GM12892 (cell line): ENCODE measurements at regions not wholly inside any gene's neighbourhood (a gene's known extent, or its start where the extent isn't known, plus 50 kb on each side); places are given as distances from the start of the nearest gene placed in this dataset.

Source experiments
- POLR2A ChIP-seq: IDR thresholded peaks from 2 replicates; pipeline ENCODE4 v1.6.1; 2011; ENCODE audit warnings: low read depth, low read length, control low read depth
- TAF1 ChIP-seq: IDR thresholded peaks from 2 replicates; pipeline ENCODE4 v1.6.1; 2011; ENCODE audit warnings: low read depth, mild to moderate bottlenecking, control low read depth, low read length, borderline replicate concordance

GRCh38 chr3:118810499-118811035 is 224.1 kb downstream of the IGSF11 start:
- peak; percentile 56; the same call in 1 of the 2 replicates for TF ChIP-seq POLR2A
- peak; percentile 54; the same call in 1 of the 2 replicates for TF ChIP-seq TAF1
